ENCODE measurements at regions not wholly inside any gene's neighbourhood (a gene's known extent, or its start where the extent isn't known, plus 50 kb on each side); places are given as distances from the start of the nearest gene placed in this dataset.

DNA sequence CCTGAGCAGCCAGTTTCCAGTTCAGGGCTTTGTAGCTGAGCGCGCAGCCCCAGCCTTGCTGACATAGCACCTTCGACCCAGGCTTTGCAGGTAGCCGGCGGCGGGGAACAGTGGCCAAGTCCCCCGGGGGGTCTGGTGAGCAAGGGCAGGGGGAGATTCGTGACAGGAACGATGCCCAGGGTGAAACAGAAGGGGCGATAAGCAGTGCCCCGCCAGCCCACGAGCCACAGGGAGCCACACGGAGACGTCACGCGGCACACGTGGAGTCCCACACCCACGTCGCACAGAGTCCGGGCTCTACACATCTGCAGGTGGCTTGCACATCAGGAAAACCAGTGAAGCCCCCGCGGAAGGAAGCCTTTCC lies 127.2 kb downstream of the SOX1 start:
- FAIRE-seq (no peak), DNase-seq (ENCODE audit: low read depth) (no peak)
- Mint-ChIP-seq H3K9me3 (ENCODE audit: unreplicated experiment) (peaks cover 16% of the 10 kb centered on the region), H3K4me3 (ENCODE audit: unreplicated experiment) (no peak overlapping the region), H3K27me3 (ENCODE audit: low read depth, unreplicated experiment) (peaks cover 56% of the 10 kb centered on the region), H3K4me1 (ENCODE audit: low read depth, unreplicated experiment) (no peaks in the 10 kb centered on the region), H3K36me3 (ENCODE audit: low read depth, unreplicated experiment) (no peaks in the 10 kb centered on the region), H3K27ac (ENCODE audit: unreplicated experiment) (no peak overlapping the region)
- Histone ChIP-seq H4K20me1 (ENCODE audit: insufficient read depth, low read length) (no peaks in the 10 kb centered on the region), H3K4me2 (ENCODE audit: low read length) (no peak overlapping the region), H3K4me3 (ENCODE audit: insufficient read depth, low read depth, low read length) (no peak overlapping the region), H3K9ac (ENCODE audit: low read length) (no peak overlapping the region), H3K4me1 (ENCODE audit: insufficient read depth, low read length) (no peaks in the 10 kb centered on the region), H3K79me2 (ENCODE audit: insufficient read depth, low read length) (no peaks in the 10 kb centered on the region), H3K9me3 (ENCODE audit: insufficient read depth, low read depth, low read length) (no peaks in the 10 kb centered on the region), H2AFZ (ENCODE audit: low read depth, low read length) (no peak overlapping the region), H3K27me3 (ENCODE audit: insufficient read depth, low read length) (no peaks in the 10 kb centered on the region), H3K36me3 (ENCODE audit: insufficient read depth, low read length) (no peaks in the 10 kb centered on the region), H3K27ac (ENCODE audit: low read depth, low read length) (no peak overlapping the region)
- no peak for TF ChIP-seq EZH2 (IDR thresholded peaks at IDR 0.05; ENCODE audit: insufficient read depth, low read length)
- TF ChIP-seq, protein P1, sequence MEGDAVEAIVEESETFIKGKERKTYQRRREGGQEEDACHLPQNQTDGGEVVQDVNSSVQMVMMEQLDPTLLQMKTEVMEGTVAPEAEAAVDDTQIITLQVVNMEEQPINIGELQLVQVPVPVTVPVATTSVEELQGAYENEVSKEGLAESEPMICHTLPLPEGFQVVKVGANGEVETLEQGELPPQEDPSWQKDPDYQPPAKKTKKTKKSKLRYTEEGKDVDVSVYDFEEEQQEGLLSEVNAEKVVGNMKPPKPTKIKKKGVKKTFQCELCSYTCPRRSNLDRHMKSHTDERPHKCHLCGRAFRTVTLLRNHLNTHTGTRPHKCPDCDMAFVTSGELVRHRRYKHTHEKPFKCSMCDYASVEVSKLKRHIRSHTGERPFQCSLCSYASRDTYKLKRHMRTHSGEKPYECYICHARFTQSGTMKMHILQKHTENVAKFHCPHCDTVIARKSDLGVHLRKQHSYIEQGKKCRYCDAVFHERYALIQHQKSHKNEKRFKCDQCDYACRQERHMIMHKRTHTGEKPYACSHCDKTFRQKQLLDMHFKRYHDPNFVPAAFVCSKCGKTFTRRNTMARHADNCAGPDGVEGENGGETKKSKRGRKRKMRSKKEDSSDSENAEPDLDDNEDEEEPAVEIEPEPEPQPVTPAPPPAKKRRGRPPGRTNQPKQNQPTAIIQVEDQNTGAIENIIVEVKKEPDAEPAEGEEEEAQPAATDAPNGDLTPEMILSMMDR (IDR thresholded peaks at IDR 0.05; ENCODE audit: insufficient read depth, low read depth, low read length), result no peak

DNA sequence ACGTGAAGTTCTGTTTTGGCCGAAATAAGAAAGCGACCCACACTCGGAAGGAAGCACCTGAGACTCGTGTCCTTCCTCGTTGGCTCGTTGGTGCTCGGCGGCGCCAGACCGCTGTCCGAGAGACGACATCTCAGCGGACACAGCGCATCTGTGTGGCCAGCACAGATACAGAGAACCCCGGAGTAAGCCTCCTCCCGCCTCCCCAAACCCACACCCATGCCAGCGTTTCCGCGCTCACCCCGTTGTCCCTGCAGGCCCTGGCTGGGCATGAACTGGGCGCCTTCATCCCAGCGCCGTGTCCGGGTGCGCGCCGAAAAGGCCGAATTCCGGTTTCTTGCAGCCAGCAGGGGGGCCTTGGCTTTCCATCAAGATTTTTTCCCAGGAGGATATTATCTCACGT lies 127.6 kb downstream of the SOX1 start:
- no peak for FAIRE-seq
- no peak overlapping the region for H3K9ac ChIP-seq (ENCODE audit: low read length)
- H3K9me3 ChIP-seq (ENCODE audit: insufficient read depth, low read depth, low read length), result no peaks in the 10 kb centered on the region
- no peak for DNase-seq (ENCODE audit: low read depth)
- H3K27ac ChIP-seq (ENCODE audit: low read depth, low read length), result no peak overlapping the region
- Mint-ChIP-seq H3K9me3 (ENCODE audit: unreplicated experiment) (peaks cover 16% of the 10 kb centered on the region), H3K27ac (ENCODE audit: unreplicated experiment) (no peak overlapping the region), H3K36me3 (ENCODE audit: low read depth, unreplicated experiment) (no peaks in the 10 kb centered on the region), H3K4me3 (ENCODE audit: unreplicated experiment) (no peak overlapping the region), H3K27me3 (ENCODE audit: low read depth, unreplicated experiment) (peaks cover 52% of the 10 kb centered on the region), H3K4me1 (ENCODE audit: low read depth, unreplicated experiment) (no peaks in the 10 kb centered on the region)
- H3K4me2 ChIP-seq (ENCODE audit: low read length), result no peak overlapping the region
- no peak for TF ChIP-seq EZH2 (IDR thresholded peaks at IDR 0.05; ENCODE audit: insufficient read depth, low read length)
- TF ChIP-seq, protein P1 (IDR thresholded peaks at IDR 0.05; ENCODE audit: insufficient read depth, low read depth, low read length), result no peak
- H3K36me3 ChIP-seq (ENCODE audit: insufficient read depth, low read length), result no peaks in the 10 kb centered on the region
- no peaks in the 10 kb centered on the region for H3K27me3 ChIP-seq (ENCODE audit: insufficient read depth, low read length)
- H2AFZ ChIP-seq (ENCODE audit: low read depth, low read length), result no peak overlapping the region
- H3K79me2 ChIP-seq (ENCODE audit: insufficient read depth, low read length), result no peaks in the 10 kb centered on the region
- H3K4me1 ChIP-seq (ENCODE audit: insufficient read depth, low read length), result no peaks in the 10 kb centered on the region
- no peaks in the 10 kb centered on the region for H4K20me1 ChIP-seq (ENCODE audit: insufficient read depth, low read length)
- H3K4me3 ChIP-seq (ENCODE audit: insufficient read depth, low read depth, low read length), result no peak overlapping the region

DNA sequence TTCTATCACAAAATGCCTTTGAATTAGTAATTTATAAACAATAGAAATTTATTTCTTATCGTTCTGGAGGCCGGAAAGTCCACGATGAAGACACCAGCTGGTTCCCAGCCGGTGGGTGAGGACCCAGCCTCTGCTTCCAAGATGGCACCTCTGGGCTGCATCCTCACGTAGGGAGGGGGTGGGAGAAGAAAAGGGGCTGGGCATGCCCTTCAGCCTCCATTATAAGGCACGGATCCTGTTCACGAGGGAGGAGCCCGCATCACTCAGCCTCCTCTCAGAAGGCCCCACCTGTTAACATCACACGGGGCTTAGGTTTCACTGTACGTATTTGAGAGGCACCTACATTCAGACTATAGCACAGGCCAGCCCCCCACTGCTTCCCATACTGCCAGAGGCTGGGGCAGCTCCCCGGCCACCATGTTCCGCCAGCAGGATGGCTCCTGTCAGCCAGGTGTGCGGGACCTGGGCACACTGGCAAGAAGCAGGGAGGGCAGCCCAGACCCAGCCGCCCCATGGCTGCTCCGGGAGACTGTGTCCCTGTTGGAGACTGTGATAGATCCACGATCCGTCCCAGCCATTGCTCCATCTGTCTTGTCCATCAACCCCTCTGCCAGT lies 131.6 kb downstream of the SOX1 start:
- H3K27me3 Mint-ChIP-seq (ENCODE audit: low read depth, unreplicated experiment), result peaks cover 66% of the 10 kb centered on the region
- Histone ChIP-seq H3K36me3 (ENCODE audit: insufficient read depth, low read length) (no peaks in the 10 kb centered on the region), H3K27ac (ENCODE audit: low read depth, low read length) (no peak overlapping the region), H3K4me2 (ENCODE audit: low read length) (no peak overlapping the region), H3K9me3 (ENCODE audit: insufficient read depth, low read depth, low read length) (no peaks in the 10 kb centered on the region), H3K4me3 (ENCODE audit: insufficient read depth, low read depth, low read length) (no peak overlapping the region), H2AFZ (ENCODE audit: low read depth, low read length) (no peak overlapping the region), H3K4me1 (ENCODE audit: insufficient read depth, low read length) (no peaks in the 10 kb centered on the region), H3K9ac (ENCODE audit: low read length) (no peak overlapping the region), H3K79me2 (ENCODE audit: insufficient read depth, low read length) (no peaks in the 10 kb centered on the region), H4K20me1 (ENCODE audit: insufficient read depth, low read length) (no peaks in the 10 kb centered on the region), H3K27me3 (ENCODE audit: insufficient read depth, low read length) (no peaks in the 10 kb centered on the region)
- FAIRE-seq (no peak), DNase-seq (ENCODE audit: low read depth) (no peak)
- no peak for TF ChIP-seq EZH2 (IDR thresholded peaks at IDR 0.05; ENCODE audit: insufficient read depth, low read length)
- TF ChIP-seq, protein P1 (IDR thresholded peaks at IDR 0.05; ENCODE audit: insufficient read depth, low read depth, low read length), result no peak
- H3K4me1 Mint-ChIP-seq (ENCODE audit: low read depth, unreplicated experiment), result no peaks in the 10 kb centered on the region
- H3K36me3 Mint-ChIP-seq (ENCODE audit: low read depth, unreplicated experiment), result no peaks in the 10 kb centered on the region
- H3K4me3 Mint-ChIP-seq (ENCODE audit: unreplicated experiment), result no peak overlapping the region
- no peak overlapping the region for H3K27ac Mint-ChIP-seq (ENCODE audit: unreplicated experiment)
- no peaks in the 10 kb centered on the region for H3K9me3 Mint-ChIP-seq (ENCODE audit: unreplicated experiment)

All from astrocyte (in vitro differentiated cells and primary cell).